ENCODE measurements at regions not wholly inside any gene's neighbourhood (a gene's known extent, or its start where the extent isn't known, plus 50 kb on each side); places are given as distances from the start of the nearest gene placed in this dataset.
A peak's percentile ranks its signal among the peaks of the same experiment; 100 is the strongest.

DNA sequence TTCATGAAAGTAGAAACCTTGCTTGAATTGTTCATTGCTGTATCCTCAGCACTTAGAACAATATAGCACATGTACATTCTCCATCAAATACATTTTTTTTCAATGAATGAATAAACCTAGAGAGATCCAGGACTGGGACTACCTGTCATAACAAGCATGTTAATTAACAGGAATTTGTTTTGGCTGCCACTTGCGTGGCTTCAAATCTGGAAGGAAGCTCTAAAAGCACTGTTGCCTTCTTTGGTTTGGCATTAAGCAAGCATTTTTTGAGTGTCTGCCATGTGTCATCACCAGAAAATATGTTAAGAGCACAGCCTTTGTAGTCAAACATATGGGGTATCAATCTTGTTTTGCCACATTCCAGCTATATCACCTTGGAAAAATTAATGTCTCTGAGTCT, 131.9 kb upstream of the BACH2 start:
- peaks cover 5% of the 10 kb centered on the region in 2 donors for H3K9me3 Mint-ChIP-seq
- DNase-seq, result no peak
- peaks cover 10 to 13% of the 10 kb centered on the region in 2 donors for H3K4me1 Mint-ChIP-seq (ENCODE audit: low read depth in 2 of 2)
- H3K27me3 Mint-ChIP-seq, result no peaks in the 10 kb centered on the region
- H3K36me3 Mint-ChIP-seq (ENCODE audit: insufficient read depth), result peaks cover 4% of the 10 kb centered on the region
- no peak overlapping the region for H3K27ac Mint-ChIP-seq
- no peak for ATAC-seq (replicated peaks)
- no peak overlapping the region for H3K4me3 Mint-ChIP-seq

- peak overlapping the region; percentile 53 to 73 for H3K4me3 Mint-ChIP-seq
- no peaks in the 10 kb centered on the region for H3K27me3 Mint-ChIP-seq
- H3K36me3 Mint-ChIP-seq (ENCODE audit: insufficient read depth), result peaks cover 4% of the 10 kb centered on the region
- peak; percentile 95 for ATAC-seq (replicated peaks)
- peaks cover 10 to 13% of the 10 kb centered on the region in 2 donors for H3K4me1 Mint-ChIP-seq (ENCODE audit: low read depth in 2 of 2)
- H3K27ac Mint-ChIP-seq, result peak overlapping the region; percentile 53 to 94
- H3K9me3 Mint-ChIP-seq, result peaks cover 3 to 5% of the 10 kb centered on the region in 2 donors
- peak; percentile 23 to 33 (median 24) for DNase-seq
Observed at GRCh38 chr6:90425161-90425641, 128.6 kb upstream of the BACH2 start.

- Mint-ChIP-seq H3K4me3 (peak overlapping the region in 1 of 2 donors; percentile 73), H3K9me3 (peaks cover 3 to 5% of the 10 kb centered on the region in 2 donors)
- no peak for ATAC-seq (replicated peaks)
Observed at GRCh38 chr6:90424580-90424979, 127.9 kb upstream of the BACH2 start.

DNA sequence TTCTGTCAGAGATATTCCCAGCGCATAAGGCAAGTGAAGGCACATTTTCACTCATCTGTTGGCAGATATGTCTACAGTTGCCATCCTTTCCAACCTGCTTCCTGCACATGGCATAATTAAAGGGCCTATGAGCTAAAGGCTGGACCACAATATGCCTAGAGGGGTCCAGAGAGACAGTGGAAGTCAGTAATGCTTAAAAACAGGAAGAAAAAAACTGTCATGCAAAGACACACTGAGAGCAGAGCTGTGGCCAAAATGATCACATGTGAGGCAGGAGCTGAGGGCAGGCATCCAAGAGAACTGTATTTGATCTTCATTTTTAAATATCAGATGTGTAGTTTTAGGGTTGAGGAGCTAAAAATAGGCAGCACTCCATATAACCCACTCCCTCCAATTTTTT, 125.0 kb upstream of the BACH2 start:
- ATAC-seq (replicated peaks) (no peak), DNase-seq (no peak)
- no peaks in the 10 kb centered on the region for H3K9me3 Mint-ChIP-seq
- no peak overlapping the region for H3K4me3 Mint-ChIP-seq
- H3K36me3 Mint-ChIP-seq (ENCODE audit: insufficient read depth), result peaks cover 4% of the 10 kb centered on the region
- no peaks in the 10 kb centered on the region for H3K27me3 Mint-ChIP-seq
- peaks cover 10 to 13% of the 10 kb centered on the region in 2 donors for H3K4me1 Mint-ChIP-seq (ENCODE audit: low read depth in 2 of 2)
- H3K27ac Mint-ChIP-seq, result no peak overlapping the region

More at GRCh38 chr6:90424580-90424979, 127.9 kb upstream of the BACH2 start:
- DNase-seq, result no peak
- Mint-ChIP-seq H3K27ac (peak overlapping the region; percentile 15 to 94), H3K36me3 (ENCODE audit: insufficient read depth) (peaks cover 4% of the 10 kb centered on the region), H3K4me1 (ENCODE audit: low read depth in 2 of 2) (peaks cover 10 to 13% of the 10 kb centered on the region in 2 donors), H3K27me3 (no peaks in the 10 kb centered on the region)

DNA sequence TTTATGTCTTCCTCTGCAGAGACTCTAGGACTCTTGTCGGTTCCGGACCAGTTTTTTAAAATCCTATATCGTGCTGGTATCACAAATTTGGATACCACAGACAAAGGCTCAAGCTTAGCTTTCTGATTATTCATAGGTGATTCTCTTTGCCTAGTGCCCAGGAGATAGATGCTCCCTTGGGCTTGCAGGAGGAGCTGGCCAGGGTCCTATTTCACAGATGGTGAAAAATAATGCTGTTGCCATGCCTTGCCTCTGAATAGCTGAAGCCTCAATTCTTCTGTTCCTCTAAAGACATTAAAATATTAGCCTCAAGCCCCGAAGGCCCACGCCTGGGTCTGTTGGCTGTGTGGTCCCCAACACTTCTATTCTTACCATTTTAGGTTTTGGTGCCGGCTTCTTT, 123.9 kb upstream of the BACH2 start:
- Mint-ChIP-seq H3K4me1 (ENCODE audit: low read depth in 2 of 2) (peaks cover 8 to 10% of the 10 kb centered on the region in 2 donors), H3K27ac (no peak overlapping the region), H3K9me3 (no peaks in the 10 kb centered on the region), H3K4me3 (no peak overlapping the region), H3K36me3 (ENCODE audit: insufficient read depth) (no peaks in the 10 kb centered on the region), H3K27me3 (no peaks in the 10 kb centered on the region)
- no peak for DNase-seq
- no peak for ATAC-seq (replicated peaks)

DNA sequence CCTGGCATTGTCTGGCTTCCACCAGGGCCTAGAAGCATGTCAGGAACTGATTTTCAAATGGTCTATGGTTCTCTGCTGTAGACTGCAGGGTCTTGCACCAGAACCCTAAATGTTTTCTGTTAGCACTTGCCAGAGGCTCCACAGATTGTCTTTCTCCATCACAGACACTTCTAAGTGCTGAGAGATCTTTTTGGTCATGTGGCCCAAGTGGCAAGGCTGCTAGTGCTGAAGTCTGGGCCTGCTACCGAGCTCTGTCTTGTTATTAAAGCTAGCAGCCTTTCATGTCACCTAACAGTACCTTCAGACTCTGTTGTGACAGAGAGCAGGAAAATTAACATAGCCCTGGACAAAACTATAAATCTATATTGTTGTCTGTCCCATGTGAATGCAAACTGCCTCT, 120.7 kb upstream of the BACH2 start:
- Mint-ChIP-seq H3K9me3 (peaks cover 0 to 2% of the 10 kb centered on the region in 2 donors), H3K4me1 (ENCODE audit: low read depth in 2 of 2) (peaks cover 13 to 20% of the 10 kb centered on the region in 2 donors), H3K4me3 (no peak overlapping the region), H3K27ac (no peak overlapping the region), H3K36me3 (ENCODE audit: insufficient read depth) (peaks cover 21% of the 10 kb centered on the region), H3K27me3 (peaks cover 0 to 6% of the 10 kb centered on the region in 2 donors)
- DNase-seq (no peak), ATAC-seq (replicated peaks) (no peak)

DNA sequence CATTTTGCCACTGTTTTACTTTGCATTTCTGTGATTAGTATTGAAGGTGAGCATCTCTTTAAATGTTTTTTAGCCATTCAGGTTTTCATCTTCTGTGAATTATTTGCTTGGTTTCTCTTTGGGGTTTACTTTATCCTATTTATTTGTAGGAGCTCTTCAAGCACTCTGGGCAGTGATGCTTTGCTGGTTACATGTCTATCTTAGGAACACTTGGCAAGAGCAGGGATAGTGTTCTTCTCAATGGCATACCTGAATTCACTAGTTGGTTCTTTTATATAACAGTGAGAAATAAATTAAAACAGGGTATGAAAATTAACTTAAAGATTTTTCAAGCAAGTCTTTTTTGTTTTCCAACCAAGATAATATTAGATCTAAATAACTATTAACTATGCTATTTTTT, 119.7 kb upstream of the BACH2 start:
- Mint-ChIP-seq H3K4me1 (ENCODE audit: low read depth in 2 of 2) (peaks cover 19 to 23% of the 10 kb centered on the region in 2 donors), H3K27me3 (peaks cover 0 to 6% of the 10 kb centered on the region in 2 donors), H3K36me3 (ENCODE audit: insufficient read depth) (peaks cover 21% of the 10 kb centered on the region), H3K4me3 (no peak overlapping the region), H3K27ac (peak overlapping the region in 1 of 2 donors; percentile 82), H3K9me3 (peaks cover 0 to 2% of the 10 kb centered on the region in 2 donors)
- no peak for DNase-seq
- ATAC-seq (replicated peaks), result no peak

- Mint-ChIP-seq H3K27ac (peak overlapping the region; percentile 82 to 94), H3K4me1 (ENCODE audit: low read depth in 2 of 2) (peaks cover 22 to 28% of the 10 kb centered on the region in 2 donors), H3K9me3 (peaks cover 0 to 2% of the 10 kb centered on the region in 2 donors), H3K36me3 (ENCODE audit: insufficient read depth) (peaks cover 24% of the 10 kb centered on the region), H3K27me3 (peaks cover 0 to 6% of the 10 kb centered on the region in 2 donors), H3K4me3 (peak overlapping the region in 1 of 2 donors; percentile 33)
- no peak for DNase-seq
- ATAC-seq (replicated peaks), result no peak
Observed at GRCh38 chr6:90415178-90415577, 118.5 kb upstream of the BACH2 start.

DNA sequence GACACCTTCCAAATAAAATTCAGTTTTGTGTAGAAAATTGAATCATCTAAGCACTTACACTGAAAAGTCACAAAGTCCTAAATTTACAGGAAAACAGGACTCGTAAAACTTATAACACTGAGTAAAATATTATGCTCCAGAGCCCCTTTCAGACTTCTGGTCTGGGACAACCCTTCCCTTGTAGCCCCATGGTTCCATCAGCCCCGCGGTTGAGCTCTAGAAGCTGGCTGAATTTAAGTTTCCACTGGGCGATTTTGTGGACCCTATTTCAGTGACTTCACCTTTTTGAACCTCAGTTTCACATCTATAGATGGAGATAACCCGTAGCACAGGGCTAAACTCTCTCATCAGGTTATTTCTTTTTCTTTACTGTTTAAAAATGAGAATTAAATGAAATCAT, 117.7 kb upstream of the BACH2 start:
- Mint-ChIP-seq H3K27ac (peak overlapping the region; percentile 94 to 100), H3K9me3 (peaks cover 0 to 2% of the 10 kb centered on the region in 2 donors), H3K27me3 (peaks cover 0 to 6% of the 10 kb centered on the region in 2 donors), H3K36me3 (ENCODE audit: insufficient read depth) (peaks cover 24% of the 10 kb centered on the region), H3K4me3 (peak overlapping the region; percentile 63 to 85), H3K4me1 (ENCODE audit: low read depth in 2 of 2) (peaks cover 22 to 32% of the 10 kb centered on the region in 2 donors)
- no peak for DNase-seq
- no peak for ATAC-seq (replicated peaks)

- peak; percentile 79 for ATAC-seq (replicated peaks)
- Mint-ChIP-seq H3K36me3 (ENCODE audit: insufficient read depth) (peaks cover 24% of the 10 kb centered on the region), H3K27ac (peak overlapping the region; percentile 94 to 100), H3K27me3 (peaks cover 0 to 6% of the 10 kb centered on the region in 2 donors), H3K4me3 (peak overlapping the region; percentile 63 to 85), H3K4me1 (ENCODE audit: low read depth in 2 of 2) (peaks cover 24 to 37% of the 10 kb centered on the region in 2 donors), H3K9me3 (peaks cover 0 to 2% of the 10 kb centered on the region in 2 donors)
- DNase-seq, result peak; percentile 72 to 78 (median 74)
Observed at GRCh38 chr6:90413867-90414266, 117.2 kb upstream of the BACH2 start.

GRCh38 chr6:90413396-90413795, 116.8 kb upstream of the BACH2 start:
- ATAC-seq (replicated peaks) (no peak), DNase-seq (no peak)
- Mint-ChIP-seq H3K9me3 (peaks cover 0 to 2% of the 10 kb centered on the region in 2 donors), H3K4me1 (ENCODE audit: low read depth in 2 of 2) (peaks cover 24 to 37% of the 10 kb centered on the region in 2 donors), H3K4me3 (peak overlapping the region; percentile 63 to 85), H3K27ac (peak overlapping the region; percentile 94 to 100), H3K27me3 (peaks cover 0 to 6% of the 10 kb centered on the region in 2 donors), H3K36me3 (ENCODE audit: insufficient read depth) (peaks cover 24% of the 10 kb centered on the region)

- peaks cover 0 to 2% of the 10 kb centered on the region in 2 donors for H3K9me3 Mint-ChIP-seq
- H3K4me1 Mint-ChIP-seq (ENCODE audit: low read depth in 2 of 2), result peaks cover 24 to 37% of the 10 kb centered on the region in 2 donors
- peak overlapping the region; percentile 35 to 85 for H3K4me3 Mint-ChIP-seq
- H3K36me3 Mint-ChIP-seq (ENCODE audit: insufficient read depth), result peaks cover 24% of the 10 kb centered on the region
- DNase-seq, result no peak
- H3K27me3 Mint-ChIP-seq, result peaks cover 0 to 6% of the 10 kb centered on the region in 2 donors
- peak overlapping the region; percentile 88 to 94 for H3K27ac Mint-ChIP-seq
- ATAC-seq (replicated peaks), result no peak
Observed at GRCh38 chr6:90412538-90413369, 116.1 kb upstream of the BACH2 start.

- Mint-ChIP-seq H3K27me3 (peaks cover 0 to 6% of the 10 kb centered on the region in 2 donors), H3K36me3 (ENCODE audit: insufficient read depth) (peaks cover 24% of the 10 kb centered on the region), H3K4me1 (ENCODE audit: low read depth in 2 of 2) (peaks cover 31 to 51% of the 10 kb centered on the region in 2 donors), H3K27ac (peak overlapping the region; percentile 74 to 88), H3K9me3 (peaks cover 0 to 2% of the 10 kb centered on the region in 2 donors), H3K4me3 (peak overlapping the region in 1 of 2 donors; percentile 1)
- peak; percentile 43 to 58 (median 56) for DNase-seq
- peak; percentile 76 for ATAC-seq (replicated peaks)
Observed at GRCh38 chr6:90411292-90411781, 114.7 kb upstream of the BACH2 start.
